ENCODE measurements at regions not wholly inside any gene's neighbourhood (a gene's known extent, or its start where the extent isn't known, plus 50 kb on each side); places are given as distances from the start of the nearest gene placed in this dataset.

DNA sequence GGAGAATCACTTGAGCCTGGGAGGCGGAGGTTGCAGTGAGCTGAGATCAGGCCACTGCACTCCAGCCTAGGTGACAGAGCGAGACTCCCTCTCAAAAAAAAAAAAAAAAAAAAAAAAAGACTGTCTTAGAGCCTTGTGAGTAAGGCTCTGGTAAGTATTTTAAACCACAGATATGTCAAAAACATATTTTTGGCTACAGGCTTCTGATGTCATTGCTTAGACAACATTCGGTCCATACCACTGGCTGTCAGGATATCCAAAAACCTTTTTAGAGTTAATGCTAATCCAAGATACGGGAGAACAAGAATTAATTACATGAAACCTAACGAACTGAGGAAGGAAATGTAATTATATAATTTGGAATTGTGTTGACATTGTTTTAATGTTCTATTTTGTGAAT lies 999.5 kb upstream of the PABPC4L start:
- DNase-seq = no peak

DNA sequence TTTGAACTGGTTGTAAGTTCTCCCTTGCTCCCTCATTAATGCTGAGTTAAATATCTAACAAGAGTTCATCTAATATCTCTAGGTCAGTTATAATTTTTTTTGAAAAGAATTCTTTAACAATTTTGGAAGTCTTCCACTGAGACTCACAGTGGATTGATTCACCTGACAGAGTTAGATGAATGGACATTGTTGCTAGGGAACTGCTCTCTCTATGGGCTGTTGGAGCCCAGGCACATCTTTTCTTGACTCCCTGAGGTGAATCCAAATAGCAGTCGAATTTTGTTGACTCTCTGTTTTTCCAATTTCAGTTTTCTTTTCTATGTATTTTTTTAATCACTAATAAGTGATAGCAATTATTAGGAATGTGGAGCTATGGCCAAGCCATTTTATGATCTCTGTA lies 996.1 kb upstream of the PABPC4L start:
- no peak for DNase-seq

DNA sequence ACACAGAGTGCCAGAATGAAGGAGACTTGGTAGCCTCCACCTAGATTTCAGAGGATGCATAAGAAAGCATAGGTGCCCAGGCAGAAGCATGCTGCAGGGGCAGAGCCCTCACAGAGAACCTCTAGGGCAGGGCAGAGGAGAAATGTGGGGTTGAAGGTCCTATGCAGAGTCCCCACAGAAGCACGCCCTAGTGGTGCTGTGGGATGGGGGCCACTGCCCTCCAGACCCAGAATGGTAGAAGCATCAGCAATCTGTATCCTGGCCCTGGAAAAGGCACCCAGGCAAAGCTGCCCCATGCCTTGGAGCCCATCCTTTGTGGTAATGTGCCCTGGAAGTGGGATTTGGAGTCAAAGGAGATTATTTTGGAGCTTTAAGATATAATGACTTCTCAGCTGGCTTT lies 992.9 kb upstream of the PABPC4L start:
- DNase-seq = no peak

DNA sequence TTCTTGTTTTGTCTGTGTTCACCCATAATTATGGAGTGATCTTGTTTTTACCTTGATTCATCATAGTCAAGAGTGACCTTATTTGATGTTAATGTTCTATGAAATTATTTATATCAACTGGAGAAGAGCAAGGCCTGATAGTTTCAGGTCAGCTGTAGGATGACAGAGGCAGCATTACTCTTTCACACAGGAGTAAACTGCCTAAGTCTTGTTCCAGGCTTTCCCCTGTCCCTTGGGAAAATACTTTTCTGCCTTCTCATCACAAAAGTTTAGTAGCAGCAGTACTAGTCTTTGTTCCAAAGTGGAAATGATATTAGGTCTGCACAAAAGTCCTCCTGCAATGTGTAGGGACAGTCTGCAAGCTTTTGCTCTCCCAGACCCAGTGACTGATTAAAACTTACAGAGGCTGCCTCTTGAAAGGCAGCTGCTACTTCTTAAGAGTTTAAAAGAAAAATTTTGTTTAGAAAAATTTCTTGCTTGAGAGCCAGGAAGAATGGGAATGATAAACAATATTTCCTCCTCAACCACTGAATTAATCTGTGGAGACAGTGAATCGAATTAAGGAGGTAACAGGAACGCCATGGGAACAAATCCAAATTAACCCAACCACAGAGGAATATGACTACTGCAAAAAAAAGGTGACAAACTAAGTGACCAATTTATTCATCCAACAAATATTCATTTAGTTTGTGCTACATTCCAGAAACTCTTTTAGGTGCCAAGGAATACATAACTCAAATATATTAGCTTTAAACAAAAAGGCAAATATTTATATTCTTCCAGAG lies 991.4 kb upstream of the PABPC4L start:
- no peak for DNase-seq

DNA sequence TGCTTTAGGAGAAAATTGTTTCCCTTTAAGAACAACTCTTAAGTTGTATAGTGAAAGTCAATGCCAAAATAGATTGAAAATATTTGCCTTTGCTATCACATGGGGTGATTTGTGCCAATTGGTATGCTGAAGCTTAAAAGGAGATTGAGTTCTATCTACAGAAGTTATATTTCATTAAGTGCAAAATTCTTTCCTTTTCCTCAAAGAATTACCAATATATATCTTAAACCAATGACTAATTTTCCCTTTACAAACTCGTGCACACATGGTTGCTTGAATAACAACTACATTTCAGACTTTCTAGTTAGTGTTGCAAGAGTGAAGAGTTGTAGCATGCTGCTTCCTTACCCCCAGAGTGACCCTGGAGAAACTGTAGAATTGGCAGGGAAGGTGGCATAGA lies 990.0 kb upstream of the PABPC4L start:
- DNase-seq = no peak

DNA sequence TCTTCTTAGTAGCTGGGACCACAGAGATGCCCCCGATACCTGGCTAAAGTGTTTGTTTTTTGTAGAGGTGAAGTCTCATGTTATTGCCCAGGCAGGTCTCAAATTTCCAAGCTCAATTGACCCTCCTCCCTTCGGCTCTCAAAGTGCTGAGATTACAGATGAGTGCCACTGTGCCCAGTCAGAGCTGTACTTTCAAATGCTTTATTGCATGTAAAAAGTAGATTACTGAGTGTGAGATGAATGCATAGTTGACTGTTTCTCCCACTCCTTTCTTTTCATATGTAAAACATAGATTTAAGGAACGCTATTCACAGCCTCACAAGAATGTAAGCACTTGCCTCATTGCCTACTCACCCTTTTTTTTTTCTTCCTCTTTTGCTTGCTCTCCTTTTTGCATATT lies 984.4 kb upstream of the PABPC4L start:
- no peak for DNase-seq

DNA sequence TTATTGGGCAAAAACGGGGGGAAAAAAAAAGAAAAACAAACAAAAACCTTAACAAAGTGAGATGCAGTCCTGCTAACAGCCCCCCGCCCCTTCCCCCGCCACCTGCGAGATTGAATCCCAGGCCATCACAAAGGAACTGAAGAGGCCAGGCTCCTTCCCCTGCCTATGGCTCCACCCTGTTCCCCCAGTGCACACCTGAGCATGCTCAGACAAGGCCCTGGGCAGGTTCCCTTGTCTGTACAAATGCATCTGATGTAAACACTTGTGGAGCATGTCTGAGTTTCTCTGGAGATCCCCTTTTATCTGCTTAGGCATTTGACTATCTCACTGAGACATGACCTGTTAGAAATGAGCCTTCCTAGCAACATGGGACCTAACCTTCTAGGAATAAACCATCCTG lies 983.7 kb upstream of the PABPC4L start:
- DNase-seq = no peak

DNA sequence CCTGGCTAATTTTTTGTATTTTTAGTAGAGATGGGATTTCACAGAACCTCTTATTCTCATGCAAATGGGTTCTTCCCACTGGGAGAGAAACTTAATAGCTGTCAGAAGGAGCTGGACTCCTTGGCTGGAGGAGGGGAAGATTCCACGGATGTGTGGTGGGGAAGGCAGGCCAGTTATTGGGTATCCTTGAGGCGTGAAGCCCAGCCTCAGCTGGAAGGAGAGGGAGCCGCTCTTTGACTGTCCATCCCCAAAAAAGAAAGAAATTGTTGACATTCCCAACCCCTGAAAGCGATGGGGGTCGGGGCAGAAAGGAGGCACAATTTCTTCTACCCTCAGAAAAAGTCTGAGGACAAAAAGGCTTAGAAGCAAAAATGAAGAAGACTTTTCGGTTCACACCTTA lies 983.1 kb upstream of the PABPC4L start:
- DNase-seq = no peak

DNA sequence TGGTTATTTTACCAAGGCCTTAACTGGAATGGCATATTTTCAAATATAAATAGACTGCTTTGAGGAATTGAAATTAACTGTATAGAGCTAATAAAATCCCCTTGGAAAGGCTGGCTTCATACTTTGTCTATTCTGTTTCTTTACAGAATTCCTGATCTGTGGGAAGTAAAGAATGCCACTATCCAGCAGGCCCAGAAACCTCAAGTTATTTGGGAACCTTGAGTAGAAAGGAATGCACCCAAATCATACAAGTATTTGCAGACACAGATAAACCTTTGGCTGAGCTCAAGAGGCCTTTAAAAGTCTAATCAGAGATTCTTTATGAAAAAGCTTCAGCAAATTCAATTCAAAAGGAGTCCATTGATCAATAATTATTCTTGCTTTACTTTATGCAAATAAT lies 975.7 kb upstream of the PABPC4L start:
- no peak for DNase-seq

DNA sequence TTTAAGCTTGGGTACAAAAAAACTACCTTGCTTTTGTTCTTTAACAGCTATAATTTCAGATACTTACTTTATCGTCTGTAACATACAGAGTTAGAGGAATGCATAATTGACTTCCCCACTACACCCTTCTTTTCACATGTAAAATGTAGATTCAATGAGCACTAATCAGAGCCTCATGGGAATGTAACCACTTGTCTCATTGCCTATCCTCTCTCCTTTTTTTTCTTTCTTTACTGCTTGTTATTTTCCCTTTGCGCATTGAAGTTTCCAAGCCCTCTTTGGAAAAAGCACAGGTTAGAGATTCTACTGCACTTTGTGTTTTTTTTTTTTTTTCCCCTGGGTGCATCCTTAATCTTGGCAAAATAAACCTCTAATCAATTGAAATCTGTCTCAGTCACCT lies 965.1 kb upstream of the PABPC4L start:
- DNase-seq = no peak

DNA sequence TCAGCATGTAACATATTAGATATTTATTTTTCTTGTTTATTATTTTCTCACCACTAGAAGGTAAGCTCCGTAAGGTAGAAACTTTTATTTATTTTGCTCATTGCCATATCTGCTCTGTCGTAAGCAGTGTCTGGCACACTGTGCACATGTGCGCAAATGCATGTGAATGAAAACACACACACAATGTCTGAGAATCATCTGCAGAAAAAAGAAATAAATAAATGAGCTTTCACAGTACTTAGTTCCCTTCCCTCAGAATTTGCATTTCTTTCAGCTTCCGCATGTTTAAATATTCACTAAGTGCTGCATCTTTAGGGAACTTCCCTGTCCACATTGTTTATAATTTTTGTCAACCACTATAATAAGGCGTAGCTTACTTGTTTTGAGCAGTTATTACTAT lies 963.0 kb upstream of the PABPC4L start:
- DNase-seq = no peak

DNA sequence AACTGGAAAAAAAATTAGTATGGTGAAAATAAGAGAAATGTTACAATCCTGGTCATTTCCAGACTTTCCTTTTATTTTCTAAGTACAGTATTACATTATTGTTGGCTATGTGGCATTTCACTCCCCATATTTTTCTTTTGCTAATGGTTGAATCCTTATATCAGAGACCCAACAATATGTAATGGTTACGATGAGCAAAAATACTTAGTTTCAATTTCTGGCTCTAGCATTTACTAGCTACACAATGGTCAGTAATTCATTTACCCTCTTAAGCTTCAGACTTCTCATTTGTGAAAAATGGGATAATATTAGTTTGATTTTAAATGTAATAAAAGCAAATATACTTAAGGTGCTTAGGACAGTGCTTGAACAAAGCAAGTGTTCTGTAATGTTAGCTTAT lies 942.9 kb upstream of the PABPC4L start:
- DNase-seq = no peak

DNA sequence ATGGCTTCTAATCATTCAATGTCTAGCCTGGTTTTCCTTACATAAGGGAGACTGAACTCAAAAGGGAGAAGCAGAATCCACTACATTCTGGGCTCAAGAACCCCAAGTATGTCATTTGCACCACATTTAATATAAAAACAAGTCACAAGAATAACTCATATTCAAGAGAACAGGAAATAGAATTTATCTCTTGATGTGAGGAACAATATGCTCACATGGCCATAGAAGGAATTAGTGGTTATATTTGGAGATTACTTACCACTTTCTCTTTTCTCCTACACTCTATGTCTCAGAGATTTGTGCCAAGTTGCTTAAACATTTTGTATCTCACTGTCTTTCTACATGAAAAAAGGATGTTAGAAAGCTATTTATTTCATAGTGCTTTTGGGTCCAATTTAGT lies 922.6 kb upstream of the PABPC4L start:
- no peak for DNase-seq

DNA sequence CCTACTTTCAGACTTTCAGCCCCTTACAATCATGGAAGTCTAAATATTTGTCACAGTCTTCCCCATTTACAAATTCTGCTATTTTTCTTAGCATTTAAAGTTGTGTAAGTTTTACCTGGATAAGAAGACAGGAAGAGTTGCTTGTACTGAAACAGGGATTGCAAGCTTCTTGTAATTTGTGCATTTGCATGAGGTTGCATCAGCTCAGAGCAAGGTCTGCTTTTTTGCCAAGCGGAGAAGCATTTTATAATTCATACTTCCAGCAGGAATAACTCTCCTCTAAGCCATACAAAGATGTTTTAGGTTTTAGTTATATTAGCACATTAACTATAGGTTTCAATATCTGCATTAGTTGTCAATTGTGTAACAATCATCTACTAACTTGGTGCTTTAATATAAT lies 922.0 kb upstream of the PABPC4L start:
- DNase-seq = no peak

DNA sequence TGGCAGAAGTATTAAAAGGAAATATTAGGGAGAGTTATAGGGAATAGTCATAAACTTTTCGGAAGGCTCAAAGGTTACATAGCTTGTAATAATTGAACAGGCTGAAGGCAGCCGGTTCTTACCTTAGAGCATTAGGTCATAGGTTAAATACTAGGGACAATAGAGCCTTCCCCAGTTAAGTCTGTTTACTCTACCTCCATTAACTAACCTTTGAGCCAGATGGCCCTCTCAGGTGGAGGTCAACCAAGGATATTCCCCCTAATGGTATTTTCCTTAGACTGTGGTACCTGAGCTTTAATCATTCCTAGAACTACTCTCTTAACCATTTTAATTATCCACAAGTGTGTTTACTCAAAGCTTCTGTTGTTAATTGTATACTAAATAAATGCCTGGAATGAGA lies 920.9 kb upstream of the PABPC4L start:
- DNase-seq = no peak

DNA sequence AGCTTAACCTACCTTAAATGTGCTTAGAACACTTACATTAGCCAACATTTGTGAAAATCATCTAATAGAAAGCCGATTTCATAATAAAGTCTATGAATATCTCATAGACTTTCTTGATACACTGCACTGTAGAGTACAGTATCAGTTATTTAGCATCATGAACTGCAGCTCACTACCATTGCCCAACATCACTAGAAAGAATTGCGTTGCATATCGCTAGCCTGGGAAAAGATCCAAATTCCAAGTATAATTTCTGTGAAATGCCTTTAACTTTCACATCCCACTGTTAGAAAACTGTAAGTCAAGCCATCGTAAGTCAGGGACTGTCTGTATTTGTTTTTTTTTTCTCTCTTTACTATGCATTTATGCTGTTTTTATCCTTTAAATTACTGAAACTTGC lies 918.6 kb upstream of the PABPC4L start:
- DNase-seq = no peak

DNA sequence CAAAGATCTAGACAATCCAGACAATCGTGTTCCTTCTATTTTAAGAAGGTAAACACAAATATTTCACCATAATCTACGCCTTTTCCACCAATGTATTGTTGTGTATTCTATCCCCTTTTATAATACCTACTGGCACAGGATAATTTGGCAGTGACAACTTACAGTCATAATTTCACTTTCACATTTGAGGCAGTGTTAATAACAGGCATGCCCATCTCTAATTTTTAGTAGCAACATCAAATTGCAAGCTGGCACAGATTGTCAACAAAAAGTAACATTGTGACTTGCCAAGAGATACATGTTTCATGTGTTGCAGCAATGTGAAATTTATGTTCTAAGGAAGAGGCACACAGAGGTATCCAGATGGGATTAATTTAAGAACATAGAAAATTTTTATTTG lies 912.5 kb upstream of the PABPC4L start:
- no peak for DNase-seq

DNA sequence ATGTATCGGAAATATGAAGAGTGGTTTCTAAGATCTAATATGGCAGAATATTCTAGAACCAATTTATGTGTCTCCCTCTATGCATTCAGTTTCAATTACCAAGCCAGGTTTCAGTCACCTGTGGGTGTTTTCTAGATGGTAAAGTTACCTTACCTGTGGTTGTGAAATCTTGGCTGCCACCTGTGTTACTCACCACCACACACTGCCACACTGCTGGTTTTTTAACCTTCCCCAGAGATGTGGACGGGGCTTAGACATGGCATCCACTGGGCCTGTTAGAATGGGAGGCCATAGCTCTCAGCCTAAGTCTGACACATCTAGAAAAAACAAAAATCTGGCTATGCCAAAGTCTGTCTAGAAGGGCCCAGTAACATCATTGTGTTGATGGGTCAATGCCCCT lies 896.5 kb upstream of the PABPC4L start:
- no peak for DNase-seq

DNA sequence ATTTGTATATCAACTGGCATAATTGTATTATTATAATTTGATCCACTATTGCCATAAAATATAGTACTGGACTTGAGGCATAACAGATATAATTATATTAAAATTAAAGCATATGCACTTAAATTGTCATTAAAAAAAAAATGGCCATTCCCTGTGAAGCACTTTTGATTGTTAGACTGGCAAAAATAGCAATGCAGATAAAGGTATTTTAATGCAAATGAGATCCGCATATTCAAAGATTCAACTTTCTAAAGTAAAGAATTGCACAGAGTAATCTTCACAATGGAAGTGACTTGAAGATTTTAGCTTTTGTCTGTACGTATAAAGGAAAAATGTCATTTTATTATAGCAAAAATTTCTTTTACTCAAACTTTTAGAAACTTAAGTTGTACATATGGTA lies 871.8 kb upstream of the PABPC4L start:
- no peak for DNase-seq

DNA sequence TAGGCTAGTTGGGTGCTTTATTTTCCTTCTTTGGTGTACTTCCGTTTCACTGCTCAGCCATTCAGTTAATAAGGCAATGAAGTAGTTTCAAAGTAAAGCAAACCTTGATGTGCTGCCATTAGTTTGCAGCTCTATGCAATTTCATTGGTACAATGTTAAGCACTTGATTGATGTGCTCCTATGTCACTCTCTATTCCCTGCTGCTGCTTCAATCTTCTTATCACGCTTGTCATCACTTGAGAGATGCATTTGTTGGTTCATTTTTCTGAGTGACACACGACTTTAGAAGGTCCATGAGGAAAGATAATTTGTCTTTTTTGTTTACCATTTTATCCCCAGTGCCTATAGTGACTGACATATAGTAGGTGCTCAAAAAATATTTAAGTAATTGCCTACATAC lies 871.0 kb upstream of the PABPC4L start:
- no peak for DNase-seq

DNA sequence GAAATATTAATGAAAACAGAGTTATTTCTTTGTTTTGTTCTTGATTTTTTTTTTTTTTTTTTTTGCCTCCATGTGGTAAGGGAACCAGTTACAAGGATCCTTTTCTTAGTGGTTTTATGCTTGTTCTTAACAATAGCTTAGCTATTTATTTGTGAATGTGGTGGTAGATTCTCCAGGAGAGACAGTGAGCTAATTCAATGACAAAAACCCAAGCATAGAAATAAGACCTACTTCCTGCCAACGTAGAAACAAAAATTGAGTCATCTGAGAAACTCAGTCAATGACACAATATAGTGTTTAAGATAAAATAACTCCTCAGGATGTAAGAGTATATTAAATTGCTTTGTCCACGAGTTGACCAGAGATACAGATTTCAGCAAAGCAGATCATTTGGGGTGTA lies 863.8 kb upstream of the PABPC4L start:
- no peak for DNase-seq

DNA sequence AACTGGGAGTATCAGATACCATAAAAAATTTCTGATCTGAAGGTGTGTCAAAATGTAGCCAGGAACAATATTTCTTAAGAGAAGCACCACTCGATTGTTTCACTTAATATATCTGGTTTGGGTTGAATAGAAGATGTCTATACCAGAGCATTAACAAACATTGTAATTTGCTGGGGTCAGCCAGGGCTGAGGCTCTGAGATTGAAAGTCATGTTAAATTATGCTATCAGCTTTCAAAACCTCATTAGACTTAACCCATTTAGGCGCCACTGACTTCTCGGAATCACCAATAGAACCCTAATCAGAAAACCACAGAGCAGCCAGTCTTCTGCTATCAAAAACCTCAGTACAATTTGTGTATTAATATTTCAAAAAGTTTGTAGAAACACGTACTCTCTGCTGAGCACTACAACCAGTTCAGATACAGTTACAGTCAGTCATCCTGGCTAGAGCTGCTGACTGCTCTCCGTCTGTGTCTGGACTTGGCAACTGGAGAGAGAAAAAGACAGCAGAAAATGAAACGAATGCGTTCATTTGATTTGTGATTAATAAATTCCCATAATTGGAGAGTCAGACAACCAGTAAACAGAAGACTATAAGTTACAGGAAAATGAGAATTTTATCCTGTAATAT lies 848.6 kb upstream of the PABPC4L start:
- DNase-seq = no peak

DNA sequence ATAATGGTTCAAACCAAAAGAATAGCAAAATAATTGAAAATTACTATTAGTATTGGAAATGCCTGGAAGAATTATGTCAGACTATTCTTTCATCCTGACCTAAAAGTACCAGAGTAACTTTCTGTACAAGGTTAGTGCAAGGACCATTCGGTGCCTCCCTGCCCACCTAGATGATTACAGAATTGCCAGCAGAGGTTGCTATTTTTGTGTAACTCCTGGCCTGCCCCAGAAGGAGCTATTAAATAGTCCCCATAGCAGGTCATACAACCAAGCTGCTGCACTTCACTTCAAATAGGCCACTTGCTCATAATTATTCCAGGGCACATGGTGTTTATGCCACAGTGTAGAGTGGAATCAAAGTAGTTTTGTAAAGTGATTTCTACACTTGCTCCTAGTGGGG lies 831.1 kb upstream of the PABPC4L start:
- DNase-seq = no peak

DNA sequence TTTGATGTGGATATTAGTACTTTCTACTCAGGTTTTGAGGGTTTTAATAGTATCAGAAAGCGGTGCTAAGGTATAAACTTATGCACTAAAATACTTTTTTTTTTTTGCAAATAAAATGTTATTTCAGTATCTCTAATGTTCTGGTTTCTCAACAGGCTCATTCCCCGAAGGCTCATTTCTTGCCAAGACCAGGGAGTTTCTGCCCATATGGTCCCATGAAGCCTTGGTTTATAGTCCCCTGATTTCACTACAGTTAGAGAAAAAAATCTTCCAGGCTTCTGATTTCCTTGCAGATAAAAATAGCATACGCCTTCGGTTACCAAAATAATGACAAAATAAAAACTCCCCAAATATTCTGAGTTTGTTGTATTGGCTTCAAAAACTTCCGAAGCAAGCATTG lies 814.2 kb upstream of the PABPC4L start:
- DNase-seq = no peak

DNA sequence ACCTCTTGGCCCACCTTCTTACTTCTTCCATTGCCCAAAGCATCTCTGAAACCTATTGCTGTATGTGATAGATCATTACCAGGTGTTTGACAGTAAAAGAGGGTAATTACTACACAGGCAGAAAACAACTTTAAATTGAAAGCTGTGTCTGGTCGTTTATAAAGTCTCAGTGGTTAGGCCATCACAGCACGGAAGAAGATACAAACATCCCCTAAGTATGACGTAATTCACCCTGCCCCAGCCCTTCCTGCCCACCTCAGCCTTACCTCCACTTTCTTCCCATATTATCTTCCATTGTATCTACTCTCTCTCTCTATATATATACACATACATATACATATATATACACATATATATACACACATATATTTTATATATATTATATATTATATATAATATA lies 805.8 kb upstream of the PABPC4L start:
- DNase-seq = no peak

Data from SHP77 treated with DMSO at 0.1 percent for 48 hours (cell line).